ENCODE measurements at regions not wholly inside any gene's neighbourhood (a gene's known extent, or its start where the extent isn't known, plus 50 kb on each side); places are given as distances from the start of the nearest gene placed in this dataset.

GRCh38 chr9:28808042-28808441 is 1234.8 kb upstream of the C9orf72 start (continued):
- no peak for TF ChIP-seq PRDM4 (CRISPR knock-in tag; IDR thresholded peaks at IDR 0.05; ENCODE audit: borderline replicate concordance)

GRCh38 chr9:28810388-28811075 is 1237.3 kb upstream of the C9orf72 start:
- Histone ChIP-seq H3K9ac (ENCODE audit: insufficient read depth, low read depth, low read length) (no peak overlapping the region), H3K79me2 (ENCODE audit: insufficient read depth, low read length) (no peaks in the 10 kb centered on the region), H3K4me3 (replicated peaks in 1 of 3; ENCODE audit: insufficient read depth in 1 of 3, low read depth in 2 of 3, low read length in 3 of 3) (no peak overlapping the region), H3K4me1 (ENCODE audit: insufficient read depth, low read length) (no peaks in the 10 kb centered on the region), H3K27me3 (ENCODE audit: control insufficient read depth in 1 of 2, insufficient read depth in 2 of 2, low read length in 2 of 2) (no peaks in the 10 kb centered on the region), H3K27ac (ENCODE audit: extremely low read length, insufficient read depth, low read length) (no peak overlapping the region), H3K9me3 (ENCODE audit: low read length) (no peaks in the 10 kb centered on the region), H3K36me3 (replicated peaks in 1 of 2; ENCODE audit: control insufficient read depth in 1 of 2, insufficient read depth in 2 of 2, low read length in 2 of 2) (no peaks in the 10 kb centered on the region), H4K20me1 (ENCODE audit: insufficient read depth, low read length) (no peaks in the 10 kb centered on the region), H3K4me2 (ENCODE audit: low read depth, low read length) (no peak overlapping the region), H2AFZ (ENCODE audit: low read length) (no peak overlapping the region)
- FAIRE-seq (no peak), DNase-seq (ENCODE audit: low spot score) (no peak), ATAC-seq (no peak)
- POLR2A ChIA-PET: no interaction called here
- intact Hi-C loops (cut with micrococcal nuclease; ENCODE audit: unreplicated experiment) (no loop called here), in situ Hi-C loops (cut with HindIII; ENCODE audit: extremely low pct_ligation_motif_present, low pct_unique_long_range_greater_than_20kb) (no loop called here)
- 0% methylated on average over 1 of the region's 1 CpG for WGBS (ENCODE audit: low lambda C conversion rate)
- BruUV-seq (replicated peaks): no TSS peak
- CTCF ChIA-PET (ENCODE audit: low intra/inter-chr PET ratio, low total read pairs): no interaction called here
- TF ChIP-seq TAF1 (CRISPR knock-in tag; IDR thresholded peaks at IDR 0.05): no peak
- no peak for TF ChIP-seq MYNN (CRISPR knock-in tag; IDR thresholded peaks at IDR 0.05; ENCODE audit: low read depth)
- TF ChIP-seq SRSF4 (IDR thresholded peaks at IDR 0.05; ENCODE audit: low read depth, low read length, poor library complexity, severe bottlenecking): no peak
- TF ChIP-seq ASH2L (IDR thresholded peaks at IDR 0.05; ENCODE audit: insufficient read length, low read depth, low read length): no peak
- no peak for TF ChIP-seq PAWR (CRISPR knock-in tag; IDR thresholded peaks at IDR 0.05; ENCODE audit: borderline replicate concordance)
- TF ChIP-seq ZNF609 (CRISPR knock-in tag; IDR thresholded peaks at IDR 0.05; ENCODE audit: borderline replicate concordance): no peak
- no peak for TF ChIP-seq NFKBIZ (CRISPR knock-in tag; IDR thresholded peaks at IDR 0.05)
- TF ChIP-seq ZNF282 (IDR thresholded peaks at IDR 0.05; ENCODE audit: partially characterized antibody): no peak
